GM21619 (cell line): ENCODE measurements at regions not wholly inside any gene's neighbourhood (a gene's known extent, or its start where the extent isn't known, plus 50 kb on each side); places are given as distances from the start of the nearest gene placed in this dataset.
A peak's percentile ranks its signal among the peaks of the same experiment; 100 is the strongest.

Source experiments
- ATAC-seq: cut with Tn5 transposase; IDR thresholded peaks from one replicate; pipeline ENCODE4 v1.9.1; 2021; ENCODE audit not compliant: unreplicated experiment

GRCh38 chr10:4012848-4013247 is 227.8 kb upstream of the KLF6 start:
- no peak for ATAC-seq

- ATAC-seq = no peak
Observed at GRCh38 chr10:4011136-4011812, 226.3 kb upstream of the KLF6 start.

- no peak for ATAC-seq
Observed at GRCh38 chr10:4008676-4009382, 223.8 kb upstream of the KLF6 start.

GRCh38 chr10:4007771-4008170 is 222.8 kb upstream of the KLF6 start:
- ATAC-seq = no peak

- no peak for ATAC-seq
Observed at GRCh38 chr10:4006858-4007257, 221.8 kb upstream of the KLF6 start.

GRCh38 chr10:4006051-4006450 is 221.0 kb upstream of the KLF6 start:
- ATAC-seq = no peak

- no peak for ATAC-seq
Observed at GRCh38 chr10:4004990-4005389, 220.0 kb upstream of the KLF6 start.

GRCh38 chr10:4004144-4004543 is 219.1 kb upstream of the KLF6 start:
- no peak for ATAC-seq

- peak; percentile 57 for ATAC-seq
Observed at GRCh38 chr10:4003348-4003973, 218.5 kb upstream of the KLF6 start.

- ATAC-seq = no peak
Observed at GRCh38 chr10:4001811-4002210, 216.8 kb upstream of the KLF6 start.

GRCh38 chr10:3999642-4000041 is 214.6 kb upstream of the KLF6 start:
- no peak for ATAC-seq

GRCh38 chr10:3996697-3997096 is 211.7 kb upstream of the KLF6 start:
- no peak for ATAC-seq

- no peak for ATAC-seq
Observed at GRCh38 chr10:3995302-3996210, 210.5 kb upstream of the KLF6 start.

- ATAC-seq = no peak
Observed at GRCh38 chr10:3992382-3993178, 207.6 kb upstream of the KLF6 start.

GRCh38 chr10:3990307-3990706 is 205.3 kb upstream of the KLF6 start:
- no peak for ATAC-seq

GRCh38 chr10:3987143-3987974 is 202.3 kb upstream of the KLF6 start:
- no peak for ATAC-seq

GRCh38 chr10:3986493-3987142 is 201.6 kb upstream of the KLF6 start:
- ATAC-seq = no peak

GRCh38 chr10:3982746-3983442 is 197.9 kb upstream of the KLF6 start:
- no peak for ATAC-seq
